Hepatocyte (in vitro differentiated cells): ENCODE measurements at regions not wholly inside any gene's neighbourhood (a gene's known extent, or its start where the extent isn't known, plus 50 kb on each side); places are given as distances from the start of the nearest gene placed in this dataset.

Source experiments
- CTCF ChIP-seq: fragments of 200-600 bp; sonication (generic); IDR thresholded peaks from 2 replicates; pipeline ENCODE4 v1.5.1; 2016; ENCODE audit warnings: antibody characterized with exemption, mild to moderate bottlenecking; ENCODE audit not compliant: poor library complexity
- EZH2 ChIP-seq: fragments of 200-600 bp; sonication (generic); IDR thresholded peaks from 2 replicates; pipeline ENCODE4 v1.6.1; 2016; ENCODE audit warnings: antibody characterized with exemption, mild to moderate bottlenecking, borderline replicate concordance

GRCh38 chr2:215651412-215651811 is 215.5 kb upstream of the FN1 start:
- TF ChIP-seq EZH2 (no peak), CTCF (no peak)
